ENCODE measurements at regions not wholly inside any gene's neighbourhood (a gene's known extent, or its start where the extent isn't known, plus 50 kb on each side); places are given as distances from the start of the nearest gene placed in this dataset.

DNA sequence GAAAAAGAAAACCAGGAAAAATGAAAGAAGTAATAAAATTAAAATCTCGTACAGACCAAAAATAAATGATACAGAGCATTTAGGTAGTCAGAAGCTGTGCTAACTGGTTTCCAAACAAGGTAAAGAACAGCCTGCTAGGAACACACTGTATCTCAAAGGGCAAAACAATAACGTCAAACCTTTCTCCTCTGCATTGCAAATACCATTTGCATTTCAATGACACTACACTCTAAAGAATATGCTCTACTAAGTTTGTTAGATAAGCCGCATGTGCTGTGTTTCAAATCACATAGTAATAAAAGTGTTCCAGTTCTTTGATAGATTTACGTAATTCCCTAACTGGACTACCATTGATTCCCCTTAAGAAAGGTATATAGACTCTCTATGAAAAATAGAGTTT, 648.8 kb downstream of the PLA2G4A start:
- TF ChIP-seq POLR2A (IDR thresholded peaks at IDR 0.05; ENCODE audit: low read depth, low read length), result no peak
- no peak for TF ChIP-seq POLR2AphosphoS5 (IDR thresholded peaks at IDR 0.05; ENCODE audit: low read depth, low read length)
- TF ChIP-seq TAF1 (IDR thresholded peaks at IDR 0.05; ENCODE audit: borderline replicate concordance, low read depth, low read length), result no peak

Measured in GM12892 (cell line).